GM19395 (cell line): ENCODE measurements at regions not wholly inside any gene's neighbourhood (a gene's known extent, or its start where the extent isn't known, plus 50 kb on each side); places are given as distances from the start of the nearest gene placed in this dataset.

Experiments
- ATAC-seq: cut with Tn5 transposase; IDR thresholded peaks from one replicate; pipeline ENCODE4 v1.9.1; 2021; ENCODE audit warnings: mild to moderate bottlenecking, moderate library complexity; ENCODE audit not compliant: unreplicated experiment

- no peak for ATAC-seq
These were observed 351.1 kb downstream of the ZSWIM6 start for GRCh38 chr5:61683148-61683547.

- no peak for ATAC-seq
These were observed 351.9 kb downstream of the ZSWIM6 start for GRCh38 chr5:61683926-61684325.

GRCh38 chr5:61686491-61687257 lies 354.6 kb downstream of the ZSWIM6 start:
- no peak for ATAC-seq

- ATAC-seq, result no peak
These were observed 355.3 kb downstream of the ZSWIM6 start for GRCh38 chr5:61687371-61687770.

GRCh38 chr5:61689153-61689846 lies 357.2 kb downstream of the ZSWIM6 start:
- ATAC-seq, result no peak

- no peak for ATAC-seq
These were observed 365.9 kb downstream of the ZSWIM6 start for GRCh38 chr5:61697809-61698558.

- peak; percentile 76 for ATAC-seq
These were observed 370.0 kb downstream of the ZSWIM6 start for GRCh38 chr5:61701877-61702602.

GRCh38 chr5:61702784-61703183 lies 370.7 kb downstream of the ZSWIM6 start:
- peak; percentile 16 for ATAC-seq

- ATAC-seq, result peak; percentile 50
These were observed 372.2 kb downstream of the ZSWIM6 start for GRCh38 chr5:61704289-61704688.

- no peak for ATAC-seq
These were observed 374.7 kb downstream of the ZSWIM6 start for GRCh38 chr5:61706751-61707150.

- ATAC-seq, result no peak
These were observed 387.1 kb downstream of the ZSWIM6 start for GRCh38 chr5:61719124-61719523.

GRCh38 chr5:61720829-61721228 lies 388.8 kb downstream of the ZSWIM6 start:
- no peak for ATAC-seq

- ATAC-seq, result no peak
These were observed 392.0 kb downstream of the ZSWIM6 start for GRCh38 chr5:61724102-61724501.

- ATAC-seq, result no peak
These were observed 396.2 kb downstream of the ZSWIM6 start for GRCh38 chr5:61728287-61728686.

- no peak for ATAC-seq
These were observed 398.8 kb downstream of the ZSWIM6 start for GRCh38 chr5:61730866-61731265.

GRCh38 chr5:61731267-61731945 lies 399.3 kb downstream of the ZSWIM6 start:
- ATAC-seq, result no peak

- ATAC-seq, result no peak
These were observed 399.9 kb downstream of the ZSWIM6 start for GRCh38 chr5:61731946-61732314.

GRCh38 chr5:61732369-61732768 lies 400.3 kb downstream of the ZSWIM6 start:
- ATAC-seq, result no peak

- no peak for ATAC-seq
These were observed 400.7 kb downstream of the ZSWIM6 start for GRCh38 chr5:61732796-61733195.

- no peak for ATAC-seq
These were observed 401.9 kb downstream of the ZSWIM6 start for GRCh38 chr5:61734001-61734400.

GRCh38 chr5:61734966-61735365 lies 402.9 kb downstream of the ZSWIM6 start:
- ATAC-seq, result no peak
